Gastrocnemius medialis (tissue), 4 donors: ENCODE measurements at regions not wholly inside any gene's neighbourhood (a gene's known extent, or its start where the extent isn't known, plus 50 kb on each side); places are given as distances from the start of the nearest gene placed in this dataset.
"Not testable (repeated sequence)": the region's sequence is repeated elsewhere in the genome, so short reads cannot be mapped to it uniquely, and the experiment has no call there.

Experiments used
- ATAC-seq, 2 donors: fragments of 150-250 bp; one replicate each; pipeline ENCODE4 v1.9.1; 2016
- DNase-seq, 2 donors: peaks; one replicate each; pipeline ENCODE4 v3.0.0-alpha.2; 2019
- H3K27ac ChIP-seq, 4 donors: fragments of 200-600 bp; sonication (generic); 1 replicate in 1 of 4; 2 replicates in 3 of 4; pipeline ENCODE4 v1.5.1; 2016 to 2018; ENCODE audit warnings: mild to moderate bottlenecking in 2 of 4, moderate library complexity in 1 of 4
- H3K27me3 ChIP-seq, 3 donors: fragments of 200-600 bp; sonication (generic) in 2 of 3; 1 replicate in 1 of 3; 2 replicates in 2 of 3; pipeline versions ENCODE4 v1.5.1 to v1.6.0; 2016 to 2019; ENCODE audit warnings: mild to moderate bottlenecking in 1 of 3, moderate library complexity in 1 of 3
- H3K36me3 ChIP-seq, 2 donors: fragments of 200-600 bp; sonication (generic) in 1 of 2; one replicate each; pipeline ENCODE4 v1.5.1; 2017 to 2018
- H3K4me1 ChIP-seq, 2 donors: fragments of 200-600 bp; sonication (generic) in 1 of 2; one replicate each; pipeline ENCODE4 v1.5.1; 2016 to 2017; ENCODE audit warnings: mild to moderate bottlenecking in 2 of 2
- H3K4me3 ChIP-seq, 4 donors: fragments of 200-600 bp; sonication (generic) in 3 of 4; 1 replicate in 1 of 4; 2 replicates in 3 of 4; pipeline ENCODE4 v1.5.1; 2016 to 2019; ENCODE audit warnings: mild to moderate bottlenecking in 2 of 4
- H3K9me3 ChIP-seq, 3 donors: fragments of 200-600 bp; sonication (generic) in 2 of 3; 1 replicate in 1 of 3; 2 replicates in 2 of 3; pipeline ENCODE4 v1.5.1; 2016 to 2019
- POLR2A ChIP-seq, 2 donors: fragments of 450-650 bp; IDR thresholded peaks; one replicate each; pipeline ENCODE4 v1.6.1; 2017; ENCODE audit warnings: antibody characterized with exemption in 2 of 2, mild to moderate bottlenecking in 2 of 2, moderate library complexity in 2 of 2
- in situ Hi-C, 4 donors: fragments of 200-750 bp; cut with MboI; loops; one replicate each; pipeline versions ENCODE4 v1.15.0 to v1.8.0; 2017; ENCODE audit warnings: low sequenced_read_pairs in 4 of 4
- intact Hi-C: fragments of 100-400 bp; cut with DNase I; formaldehyde crosslinking; loops from one replicate; pipeline ENCODE4 v1.15.1; 2023; ENCODE audit warnings: low total_unique reads
- TF ChIP-seq, protein P1 (sequence below), 5 experiments: fragments of 450-650 bp in 3 of 5; fragments of 200-600 bp in 2 of 5; sonication (generic) in 2 of 5; IDR thresholded peaks in 4 of 5; conservative IDR thresholded peaks in 1 of 5; 1 replicate in 4 of 5; 2 replicates in 1 of 5; pipeline ENCODE4 v1.5.1; 2016 to 2019; ENCODE audit warnings: antibody characterized with exemption in 5 of 5, mild to moderate bottlenecking in 3 of 5, moderate library complexity in 3 of 5

DNA sequence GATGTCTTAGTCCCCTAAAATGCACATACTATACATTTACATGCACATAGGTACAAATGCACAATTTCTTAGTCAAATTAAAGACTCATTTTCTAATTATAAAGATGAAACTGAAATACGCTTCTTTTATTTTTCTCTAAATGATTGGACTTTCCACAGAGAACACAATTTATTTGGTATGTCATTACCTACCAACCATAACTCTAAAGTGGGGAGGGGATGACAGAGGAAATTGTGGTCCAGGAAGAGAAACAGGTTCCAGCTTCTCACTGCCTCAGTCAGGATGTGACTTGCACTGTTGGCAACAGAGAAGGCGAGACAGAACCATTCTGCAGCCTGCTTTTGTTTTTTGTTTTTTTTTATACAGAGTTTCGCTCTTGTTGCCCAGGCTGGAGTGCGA lies 1189.2 kb downstream of the PLA2G4A start:
- Histone ChIP-seq H3K27me3 (no peaks in the 10 kb centered on the region), H3K36me3 (no peaks in the 10 kb centered on the region), H3K4me3 (no peak overlapping the region), H3K9me3 (no peaks in the 10 kb centered on the region), H3K27ac (no peak overlapping the region), H3K4me1 (no peaks in the 10 kb centered on the region)
- in situ Hi-C loops (no loop called here), intact Hi-C loops (no loop called here)
- TF ChIP-seq POLR2A (IDR thresholded peaks at IDR 0.05), result no peak
- TF ChIP-seq, protein P1, sequence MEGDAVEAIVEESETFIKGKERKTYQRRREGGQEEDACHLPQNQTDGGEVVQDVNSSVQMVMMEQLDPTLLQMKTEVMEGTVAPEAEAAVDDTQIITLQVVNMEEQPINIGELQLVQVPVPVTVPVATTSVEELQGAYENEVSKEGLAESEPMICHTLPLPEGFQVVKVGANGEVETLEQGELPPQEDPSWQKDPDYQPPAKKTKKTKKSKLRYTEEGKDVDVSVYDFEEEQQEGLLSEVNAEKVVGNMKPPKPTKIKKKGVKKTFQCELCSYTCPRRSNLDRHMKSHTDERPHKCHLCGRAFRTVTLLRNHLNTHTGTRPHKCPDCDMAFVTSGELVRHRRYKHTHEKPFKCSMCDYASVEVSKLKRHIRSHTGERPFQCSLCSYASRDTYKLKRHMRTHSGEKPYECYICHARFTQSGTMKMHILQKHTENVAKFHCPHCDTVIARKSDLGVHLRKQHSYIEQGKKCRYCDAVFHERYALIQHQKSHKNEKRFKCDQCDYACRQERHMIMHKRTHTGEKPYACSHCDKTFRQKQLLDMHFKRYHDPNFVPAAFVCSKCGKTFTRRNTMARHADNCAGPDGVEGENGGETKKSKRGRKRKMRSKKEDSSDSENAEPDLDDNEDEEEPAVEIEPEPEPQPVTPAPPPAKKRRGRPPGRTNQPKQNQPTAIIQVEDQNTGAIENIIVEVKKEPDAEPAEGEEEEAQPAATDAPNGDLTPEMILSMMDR (IDR thresholded peaks at IDR 0.05 in 4 of 5, conservative IDR thresholded peaks at IDR 0.05 in 1 of 5), result no peak
- DNase-seq (no peak), ATAC-seq (no peak)

- TF ChIP-seq, protein P1 (IDR thresholded peaks at IDR 0.05 in 4 of 5, conservative IDR thresholded peaks at IDR 0.05 in 1 of 5), result no peak
- no peak for TF ChIP-seq POLR2A (IDR thresholded peaks at IDR 0.05)
- H3K4me3 ChIP-seq, result no peak overlapping the region
- no peaks in the 10 kb centered on the region for H3K9me3 ChIP-seq
- H3K27me3 ChIP-seq, result no peaks in the 10 kb centered on the region
- no peaks in the 10 kb centered on the region for H3K36me3 ChIP-seq
- in situ Hi-C loops, result no loop called here
- intact Hi-C loops, result no loop called here
- no peaks in the 10 kb centered on the region for H3K4me1 ChIP-seq
- ATAC-seq, result no peak
- DNase-seq, result no peak
- no peak overlapping the region for H3K27ac ChIP-seq
Observed at GRCh38 chr1:188022661-188023060, 1193.9 kb downstream of the PLA2G4A start.

- TF ChIP-seq POLR2A (IDR thresholded peaks at IDR 0.05), result no peak
- TF ChIP-seq, protein P1 (IDR thresholded peaks at IDR 0.05 in 4 of 5, conservative IDR thresholded peaks at IDR 0.05 in 1 of 5), result no peak
- DNase-seq (no peak), ATAC-seq (no peak)
- Histone ChIP-seq H3K4me1 (no peaks in the 10 kb centered on the region), H3K36me3 (no peaks in the 10 kb centered on the region), H3K9me3 (no peaks in the 10 kb centered on the region), H3K27me3 (no peaks in the 10 kb centered on the region), H3K27ac (no peak overlapping the region), H3K4me3 (no peak overlapping the region)
- in situ Hi-C loops (no loop called here), intact Hi-C loops (no loop called here)
Observed at GRCh38 chr1:188023206-188023605, 1194.5 kb downstream of the PLA2G4A start.

DNA sequence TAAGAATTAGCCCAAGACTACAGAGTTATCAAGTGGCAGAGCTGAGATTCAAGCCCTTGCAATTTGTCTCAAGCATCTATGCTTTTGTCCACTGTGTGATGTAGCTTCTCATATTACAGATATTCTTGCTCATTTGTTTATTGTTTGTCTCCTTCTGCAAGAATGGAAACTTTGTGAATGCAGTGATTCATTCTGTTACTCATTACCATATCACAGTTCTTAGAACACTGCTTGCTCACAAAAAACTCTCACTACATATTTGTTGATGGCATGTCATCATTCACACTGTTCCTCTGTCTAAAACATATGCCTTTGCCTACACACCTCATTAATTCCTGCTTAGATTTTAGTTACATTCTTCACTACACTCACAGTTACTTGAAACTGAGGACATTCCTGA lies 1198.9 kb downstream of the PLA2G4A start:
- Histone ChIP-seq H3K9me3 (no peaks in the 10 kb centered on the region), H3K4me3 (no peak overlapping the region), H3K27ac (no peak overlapping the region), H3K36me3 (no peaks in the 10 kb centered on the region), H3K4me1 (no peaks in the 10 kb centered on the region), H3K27me3 (no peaks in the 10 kb centered on the region)
- ATAC-seq (no peak), DNase-seq (no peak)
- no peak for TF ChIP-seq POLR2A (IDR thresholded peaks at IDR 0.05)
- TF ChIP-seq, protein P1 (IDR thresholded peaks at IDR 0.05 in 4 of 5, conservative IDR thresholded peaks at IDR 0.05 in 1 of 5), result no peak
- in situ Hi-C loops, result no loop called here
- intact Hi-C loops, result no loop called here

- H3K27me3 ChIP-seq, DNase-seq, H3K4me1 ChIP-seq, H3K27ac ChIP-seq, H3K4me3 ChIP-seq, ATAC-seq, in situ Hi-C loops, H3K9me3 ChIP-seq, intact Hi-C loops, H3K36me3 ChIP-seq: not testable (repeated sequence)
Observed at GRCh38 chr1:188037572-188037971, 1208.8 kb downstream of the PLA2G4A start.
